Naive thymus-derived CD4-positive, alpha-beta T cell (primary cell): ENCODE measurements at regions not wholly inside any gene's neighbourhood (a gene's known extent, or its start where the extent isn't known, plus 50 kb on each side); places are given as distances from the start of the nearest gene placed in this dataset.

Source experiments
- ATAC-seq: fragments of 150-1000 bp; cut with Tn5 transposase; 2 replicates; pipeline ENCODE4 v1.10.0; 2021; ENCODE audit warnings: mild to moderate bottlenecking, moderate library complexity
- CTCF ChIA-PET: fragments of 350-600 bp; sonication (Branson Sonifier 250); formaldehyde crosslinking; loops from one replicate; lab custom pipeline; 2021; ENCODE audit warnings: antibody characterized with exemption; lab: Charles Lee
- POLR2A ChIA-PET: fragments of 350-600 bp; sonication (Branson Sonifier 250); formaldehyde crosslinking; loops from one replicate; lab custom pipeline; 2021; ENCODE audit warnings: antibody characterized with exemption, inconsistent platforms; lab: Charles Lee
- DNase-seq, 9 donors: peaks; one replicate each; pipeline versions ENCODE4 v3.0.0 to v3.0.0-alpha.2; 2020 to 2022; ENCODE audit warnings: mixed read lengths in 1 of 9
- H3K27ac ChIP-seq: one replicate; pipeline ENCODE4 v1.7.0; 2013; ENCODE audit warnings: mild to moderate bottlenecking, low read depth, low read length, moderate library complexity
- H3K27me3 ChIP-seq, 2 donors: one replicate each; pipeline ENCODE4 v1.7.0; 2013; ENCODE audit warnings: low read length in 2 of 2, mild to moderate bottlenecking in 2 of 2, moderate library complexity in 2 of 2; ENCODE audit not compliant: control insufficient read depth in 2 of 2, insufficient read depth in 2 of 2
- H3K36me3 ChIP-seq, 3 experiments: 1 replicate in 2 of 3; 2 replicates in 1 of 3; pipeline ENCODE4 v1.7.0; 2013; ENCODE audit warnings: low read length in 3 of 3, mild to moderate bottlenecking in 3 of 3, moderate library complexity in 1 of 3; ENCODE audit not compliant: insufficient read depth in 3 of 3, control insufficient read depth in 2 of 3
- H3K4me1 ChIP-seq, 2 donors: one replicate each; pipeline ENCODE4 v1.7.0; 2013; ENCODE audit warnings: low read length in 2 of 2, mild to moderate bottlenecking in 2 of 2, moderate library complexity in 1 of 2; ENCODE audit not compliant: control insufficient read depth in 2 of 2, insufficient read depth in 2 of 2
- H3K4me3 ChIP-seq: 2 replicates; pipeline ENCODE4 v1.7.0; 2013; ENCODE audit warnings: mild to moderate bottlenecking, low read length
- H3K9me3 ChIP-seq, 3 experiments: 1 replicate in 2 of 3; 2 replicates in 1 of 3; pipeline ENCODE4 v1.7.0; 2013; ENCODE audit warnings: low read length in 3 of 3; ENCODE audit not compliant: control insufficient read depth in 2 of 3
- H3K27ac Mint-ChIP-seq, 9 donors: one replicate each; pipeline ENCODE4 v1.8.0; 2020 to 2022; ENCODE audit warnings: mixed read lengths in 9 of 9, mild to moderate bottlenecking in 8 of 9, moderate library complexity in 5 of 9, inconsistent platforms in 2 of 9
- H3K27me3 Mint-ChIP-seq, 5 donors: one replicate each; pipeline ENCODE4 v1.8.0; 2021 to 2022; ENCODE audit warnings: mixed read lengths in 5 of 5, mild to moderate bottlenecking in 1 of 5
- H3K36me3 Mint-ChIP-seq, 5 donors: one replicate each; pipeline ENCODE4 v1.8.0; 2020 to 2022; ENCODE audit warnings: mixed read lengths in 5 of 5, mild to moderate bottlenecking in 3 of 5, inconsistent platforms in 1 of 5
- H3K4me1 Mint-ChIP-seq, 7 donors: one replicate each; pipeline ENCODE4 v1.8.0; 2020 to 2022; ENCODE audit warnings: mixed read lengths in 7 of 7, mild to moderate bottlenecking in 3 of 7, inconsistent platforms in 1 of 7
- H3K4me3 Mint-ChIP-seq, 10 donors: one replicate each; pipeline ENCODE4 v1.8.0; 2020 to 2022; ENCODE audit warnings: mild to moderate bottlenecking in 10 of 10, mixed read lengths in 10 of 10, moderate library complexity in 6 of 10, inconsistent platforms in 2 of 10
- H3K9me3 Mint-ChIP-seq, 11 donors: one replicate each; pipeline ENCODE4 v1.8.0; 2020 to 2022; ENCODE audit warnings: mixed read lengths in 11 of 11, mild to moderate bottlenecking in 4 of 11, inconsistent platforms in 1 of 11, moderate library complexity in 1 of 11
- intact Hi-C, 2 donors: fragments of 100-400 bp; cut with micrococcal nuclease; formaldehyde crosslinking; loops; one replicate each; pipeline ENCODE4 v1.15.1; 2023

DNA sequence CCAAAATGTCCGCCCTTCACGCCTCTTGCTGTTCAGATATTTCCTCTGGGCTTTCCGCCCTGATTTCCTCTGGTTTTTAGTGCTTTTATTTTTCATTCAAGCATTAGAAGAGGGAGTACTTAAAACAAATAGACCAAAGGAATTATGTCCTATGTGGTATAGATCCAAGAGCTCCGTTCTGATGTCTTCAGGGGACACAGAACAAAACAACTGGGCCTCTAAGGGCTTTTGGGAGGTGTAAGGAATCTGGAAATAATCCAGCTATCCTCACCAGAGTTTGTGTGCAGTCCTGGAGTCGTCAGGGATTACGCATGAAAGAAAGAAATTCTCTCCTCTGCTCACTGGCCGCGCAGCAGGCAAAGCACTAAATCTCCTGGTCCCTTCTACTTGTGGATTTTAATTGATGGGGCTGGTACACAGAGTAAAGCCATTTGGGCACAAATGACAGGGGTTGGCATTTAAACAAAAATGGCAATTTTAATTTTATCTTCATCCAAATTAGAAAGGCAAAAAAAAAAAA is 999.2 kb downstream of the ADGRL3 start:
- Mint-ChIP-seq H3K4me1 (no peaks in the 10 kb centered on the region), H3K27ac (no peak overlapping the region), H3K36me3 (no peaks in the 10 kb centered on the region), H3K9me3 (peaks cover 0 to 14% (median 4%) of the 10 kb centered on the region in 11 donors), H3K27me3 (no peaks in the 10 kb centered on the region), H3K4me3 (no peak overlapping the region)
- DNase-seq, result no peak
- no peak overlapping the region for H3K27ac ChIP-seq
- ATAC-seq, result no peak
- CTCF ChIA-PET, result no interaction called here
- POLR2A ChIA-PET, result no interaction called here
- H3K4me1 ChIP-seq, result no peaks in the 10 kb centered on the region
- H3K4me3 ChIP-seq, result no peak overlapping the region
- H3K36me3 ChIP-seq, result no peaks in the 10 kb centered on the region
- intact Hi-C loops, result no loop called here
- no peaks in the 10 kb centered on the region for H3K27me3 ChIP-seq
- H3K9me3 ChIP-seq, result no peaks in the 10 kb centered on the region

DNA sequence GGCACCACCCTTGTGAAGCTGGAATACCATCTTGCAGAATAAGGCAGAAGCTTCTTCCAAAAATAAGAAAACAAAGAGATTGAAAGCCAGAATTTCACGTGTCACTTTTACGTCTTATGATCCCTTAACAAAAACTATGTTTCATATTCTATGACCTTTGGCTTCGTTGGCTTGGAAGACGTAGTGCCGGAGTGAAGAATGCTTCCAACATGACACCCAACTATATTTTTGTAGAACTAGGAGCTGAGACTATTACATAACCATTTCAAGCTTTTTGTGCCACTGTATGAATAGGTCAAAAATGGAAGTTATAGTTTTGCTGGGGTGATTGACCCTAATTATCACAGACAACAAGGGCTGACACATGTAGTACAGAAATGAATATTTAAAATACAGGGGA is 996.2 kb downstream of the ADGRL3 start:
- ChIA-PET POLR2A (no interaction called here), CTCF (no interaction called here)
- H3K27ac Mint-ChIP-seq, result no peak overlapping the region

DNA sequence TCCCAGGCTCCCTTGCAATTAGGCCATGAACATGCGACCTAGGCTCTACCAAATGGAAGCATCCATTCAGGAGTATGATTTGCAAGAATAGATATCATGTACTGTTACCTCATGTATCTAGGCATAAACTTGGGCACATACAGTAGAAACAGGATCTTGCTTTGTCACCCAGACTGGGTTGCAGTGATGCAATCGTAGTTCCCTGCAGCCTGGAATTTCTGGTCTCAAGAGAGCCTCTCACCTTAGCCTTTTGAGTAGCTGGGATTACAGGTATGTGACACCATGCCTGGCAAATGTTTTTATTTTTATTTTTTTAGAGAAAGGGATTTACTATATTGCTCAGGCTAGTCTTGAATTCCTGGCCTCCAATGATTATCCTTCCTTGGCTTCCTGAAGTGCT is 994.2 kb downstream of the ADGRL3 start:
- POLR2A ChIA-PET, result no interaction called here
- Mint-ChIP-seq H3K27ac (no peak overlapping the region), H3K4me1 (no peaks in the 10 kb centered on the region), H3K9me3 (peaks cover 0 to 12% (median 5%) of the 10 kb centered on the region in 11 donors), H3K4me3 (no peak overlapping the region), H3K36me3 (no peaks in the 10 kb centered on the region), H3K27me3 (no peaks in the 10 kb centered on the region)
- intact Hi-C loops, result no loop called here
- no peak overlapping the region for H3K27ac ChIP-seq
- no peaks in the 10 kb centered on the region for H3K36me3 ChIP-seq
- no peaks in the 10 kb centered on the region for H3K9me3 ChIP-seq
- CTCF ChIA-PET, result no interaction called here
- no peaks in the 10 kb centered on the region for H3K27me3 ChIP-seq
- no peak overlapping the region for H3K4me3 ChIP-seq
- ATAC-seq (no peak), DNase-seq (no peak)
- H3K4me1 ChIP-seq, result no peaks in the 10 kb centered on the region

More for the DNA sequence above, 996.2 kb downstream of the ADGRL3 start:
- H3K4me3 Mint-ChIP-seq, result no peak overlapping the region
- Histone ChIP-seq H3K27me3 (no peaks in the 10 kb centered on the region), H3K4me3 (no peak overlapping the region), H3K4me1 (no peaks in the 10 kb centered on the region), H3K36me3 (no peaks in the 10 kb centered on the region), H3K27ac (no peak overlapping the region), H3K9me3 (no peaks in the 10 kb centered on the region)
- H3K4me1 Mint-ChIP-seq, result no peaks in the 10 kb centered on the region
- no peaks in the 10 kb centered on the region for H3K27me3 Mint-ChIP-seq
- no peak for DNase-seq
- intact Hi-C loops, result no loop called here
- peaks cover 0 to 11% (median 2%) of the 10 kb centered on the region in 11 donors for H3K9me3 Mint-ChIP-seq
- ATAC-seq, result no peak
- H3K36me3 Mint-ChIP-seq, result no peaks in the 10 kb centered on the region

- Mint-ChIP-seq H3K9me3 (peaks cover 0 to 9% (median 5%) of the 10 kb centered on the region in 11 donors), H3K4me3 (no peak overlapping the region), H3K27me3 (no peaks in the 10 kb centered on the region), H3K4me1 (no peaks in the 10 kb centered on the region), H3K36me3 (no peaks in the 10 kb centered on the region), H3K27ac (no peak overlapping the region)
- Histone ChIP-seq H3K4me3 (no peak overlapping the region), H3K9me3 (no peaks in the 10 kb centered on the region), H3K36me3 (no peaks in the 10 kb centered on the region), H3K27ac (no peak overlapping the region), H3K4me1 (no peaks in the 10 kb centered on the region), H3K27me3 (no peaks in the 10 kb centered on the region)
- ChIA-PET CTCF (no interaction called here), POLR2A (no interaction called here)
- no peak for DNase-seq
- intact Hi-C loops, result no loop called here
- ATAC-seq, result no peak
These were observed 993.6 kb downstream of the ADGRL3 start for GRCh38 chr4:62193761-62194160.

- Mint-ChIP-seq H3K9me3 (peaks cover 0 to 18% (median 7%) of the 10 kb centered on the region in 11 donors), H3K27me3 (no peaks in the 10 kb centered on the region), H3K36me3 (no peaks in the 10 kb centered on the region), H3K4me1 (no peaks in the 10 kb centered on the region), H3K27ac (no peak overlapping the region), H3K4me3 (no peak overlapping the region)
- DNase-seq (no peak), ATAC-seq (no peak)
- H3K4me3 ChIP-seq, result no peak overlapping the region
- H3K36me3 ChIP-seq, result no peaks in the 10 kb centered on the region
- intact Hi-C loops, result no loop called here
- ChIA-PET POLR2A (no interaction called here), CTCF (interaction anchor here (0.6 kb wide), 1 partner anchor 810 kb away, joined by 3 read pairs; no protein-coding TSS in a partner anchor)
- no peaks in the 10 kb centered on the region for H3K9me3 ChIP-seq
- H3K4me1 ChIP-seq, result no peaks in the 10 kb centered on the region
- no peaks in the 10 kb centered on the region for H3K27me3 ChIP-seq
- no peak overlapping the region for H3K27ac ChIP-seq
These were observed 991.5 kb downstream of the ADGRL3 start for GRCh38 chr4:62191451-62192240.

DNA sequence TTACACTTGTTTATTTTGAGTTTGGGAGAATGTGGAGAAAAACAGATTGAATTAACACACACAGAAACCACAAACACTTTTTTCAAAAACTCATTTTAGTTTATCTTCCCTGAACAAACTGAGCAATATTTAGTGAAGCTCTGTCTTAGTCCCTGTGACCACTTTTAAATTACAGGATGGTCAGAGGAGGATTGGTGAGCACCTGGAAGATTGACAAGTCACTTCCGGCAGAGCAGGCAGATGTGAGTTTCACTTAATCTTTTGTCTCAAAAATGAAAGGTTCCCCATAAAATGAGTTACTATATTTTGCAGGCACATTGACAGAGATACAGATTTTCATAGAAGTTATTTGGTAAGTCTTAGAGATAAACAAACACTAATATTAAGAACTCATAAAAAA is 970.1 kb downstream of the ADGRL3 start:
- H3K27me3 ChIP-seq, result no peaks in the 10 kb centered on the region
- no peaks in the 10 kb centered on the region for H3K36me3 Mint-ChIP-seq
- ATAC-seq (no peak), DNase-seq (no peak)
- H3K4me1 ChIP-seq, result no peaks in the 10 kb centered on the region
- ChIA-PET CTCF (no interaction called here), POLR2A (no interaction called here)
- H3K4me1 Mint-ChIP-seq, result no peaks in the 10 kb centered on the region
- H3K4me3 Mint-ChIP-seq, result no peak overlapping the region
- no peaks in the 10 kb centered on the region for H3K36me3 ChIP-seq
- intact Hi-C loops, result no loop called here
- no peaks in the 10 kb centered on the region for H3K9me3 ChIP-seq
- no peak overlapping the region for H3K27ac Mint-ChIP-seq
- H3K9me3 Mint-ChIP-seq, result peaks cover 0 to 11% (median 5%) of the 10 kb centered on the region in 11 donors
- no peak overlapping the region for H3K4me3 ChIP-seq
- no peaks in the 10 kb centered on the region for H3K27me3 Mint-ChIP-seq
- H3K27ac ChIP-seq, result no peak overlapping the region

- no peaks in the 10 kb centered on the region for H3K27me3 ChIP-seq
- POLR2A ChIA-PET, result no interaction called here
- H3K27me3 Mint-ChIP-seq, result no peaks in the 10 kb centered on the region
- no peaks in the 10 kb centered on the region for H3K4me1 Mint-ChIP-seq
- ATAC-seq (no peak), DNase-seq (no peak)
- no peaks in the 10 kb centered on the region for H3K36me3 Mint-ChIP-seq
- H3K27ac ChIP-seq, result no peak overlapping the region
- H3K4me3 Mint-ChIP-seq, result no peak overlapping the region
- no peaks in the 10 kb centered on the region for H3K9me3 ChIP-seq
- intact Hi-C loops, result no loop called here
- CTCF ChIA-PET, result no interaction called here
- peaks cover 0 to 20% (median 8%) of the 10 kb centered on the region in 11 donors for H3K9me3 Mint-ChIP-seq
- no peak overlapping the region for H3K27ac Mint-ChIP-seq
- H3K36me3 ChIP-seq, result no peaks in the 10 kb centered on the region
- H3K4me3 ChIP-seq, result no peak overlapping the region
- no peaks in the 10 kb centered on the region for H3K4me1 ChIP-seq
These were observed 968.6 kb downstream of the ADGRL3 start for GRCh38 chr4:62168681-62169080.
